H1 (cell line): ENCODE measurements at regions not wholly inside any gene's neighbourhood (a gene's known extent, or its start where the extent isn't known, plus 50 kb on each side); places are given as distances from the start of the nearest gene placed in this dataset.

Experiments used
- CTCF ChIA-PET: fragments of 300-600 bp; sonication (Branson Sonifier 250); formaldehyde crosslinking; loops from one replicate; lab custom pipeline; 2021; ENCODE audit not compliant: partially characterized antibody; lab: Charles Lee
- POLR2A ChIA-PET: fragments of 300-600 bp; sonication (Branson Sonifier 250); formaldehyde crosslinking; loops from one replicate; lab custom pipeline; 2021; ENCODE audit warnings: inconsistent platforms; ENCODE audit not compliant: partially characterized antibody; lab: Charles Lee
- DNase-seq, 2 experiments: peaks; one replicate each; pipeline versions ENCODE4 v3.0.0 to v3.0.0-alpha.2; 2010 to 2022; ENCODE audit warnings: low spot score in 2 of 2, low read depth in 1 of 2, mixed read lengths in 1 of 2
- FAIRE-seq: peaks from 2 replicates; lab custom pipeline; 2011; peaks lifted over from hg19 to GRCh38; lab: Jason Lieb, UNC
- H2AFZ ChIP-seq: 2 replicates; pipeline ENCODE4 v1.8.1; 2012; ENCODE audit warnings: low read length, inconsistent platforms
- H2AK5ac ChIP-seq: 2 replicates; pipeline ENCODE4 v1.6.1; 2013; ENCODE audit warnings: low read depth, low read length
- H2BK120ac ChIP-seq: replicated peaks from 2 replicates; pipeline ENCODE3; 2013; ENCODE audit warnings: low read depth, low read length, inconsistent platforms
- H2BK12ac ChIP-seq: 2 replicates; pipeline ENCODE4 v1.6.1; 2013; ENCODE audit warnings: low read depth, low read length
- H2BK15ac ChIP-seq: 2 replicates; pipeline ENCODE4 v1.6.1; 2013; ENCODE audit warnings: low read length
- H2BK20ac ChIP-seq: 2 replicates; pipeline ENCODE4 v1.6.1; 2013; ENCODE audit warnings: low read length
- H2BK5ac ChIP-seq: 2 replicates; pipeline ENCODE4 v1.6.1; 2013; ENCODE audit warnings: low read depth, low read length
- H3K14ac ChIP-seq: 2 replicates; pipeline ENCODE4 v1.6.1; 2013; ENCODE audit warnings: inconsistent platforms; ENCODE audit not compliant: insufficient read length
- H3K18ac ChIP-seq: 2 replicates; pipeline ENCODE4 v1.6.1; 2013; ENCODE audit warnings: low read length; ENCODE audit errors: extremely low read depth
- H3K23ac ChIP-seq: 2 replicates; pipeline ENCODE4 v1.6.1; 2013; ENCODE audit warnings: inconsistent platforms; ENCODE audit not compliant: insufficient read length
- H3K23me2 ChIP-seq: 2 replicates; pipeline ENCODE4 v1.6.1; 2013; ENCODE audit warnings: low read depth, low read length
- H3K27ac ChIP-seq: 2 replicates; pipeline ENCODE4 v1.6.1; 2011; ENCODE audit warnings: low read depth, low read length, inconsistent platforms
- H3K27me3 ChIP-seq, 4 experiments: replicated peaks in 1 of 4; 1 replicate in 1 of 4; 2 replicates in 3 of 4; pipeline versions ENCODE4 v1.6.1 to v1.8.1; 2011 to 2013; ENCODE audit warnings: low read length in 3 of 4, mild to moderate bottlenecking in 3 of 4, inconsistent platforms in 2 of 4, mixed read lengths in 2 of 4, moderate library complexity in 1 of 4; ENCODE audit not compliant: control insufficient read depth in 3 of 4, insufficient read depth in 3 of 4; ENCODE audit errors: extremely low read depth in 1 of 4
- H3K36me3 ChIP-seq, 4 experiments: 2 replicates each; pipeline versions ENCODE4 v1.6.1 to v1.8.1; 2011 to 2013; ENCODE audit warnings: mild to moderate bottlenecking in 4 of 4, low read length in 3 of 4, moderate library complexity in 2 of 4, control low read depth in 1 of 4, inconsistent platforms in 1 of 4; ENCODE audit not compliant: insufficient read depth in 4 of 4, control insufficient read depth in 2 of 4
- H3K4ac ChIP-seq: replicated peaks from 2 replicates; pipeline ENCODE3; 2013; ENCODE audit warnings: low read length, low read depth, mixed read lengths, inconsistent platforms; ENCODE audit not compliant: insufficient read length
- H3K4me1 ChIP-seq, 4 experiments: replicated peaks in 1 of 4; 1 replicate in 1 of 4; 2 replicates in 3 of 4; pipeline versions ENCODE4 v1.6.1 to v1.8.1; 2011 to 2013; ENCODE audit warnings: low read length in 3 of 4, inconsistent platforms in 2 of 4, mixed read lengths in 1 of 4; ENCODE audit not compliant: insufficient read depth in 4 of 4, control insufficient read depth in 3 of 4
- H3K4me2 ChIP-seq, 2 experiments: 2 replicates each; pipeline versions ENCODE4 v1.6.1 to v1.8.1; 2011 to 2013; ENCODE audit warnings: low read depth in 2 of 2, low read length in 2 of 2, control low read depth in 1 of 2, inconsistent platforms in 1 of 2, mild to moderate bottlenecking in 1 of 2; ENCODE audit not compliant: insufficient read depth in 1 of 2
- H3K4me3 ChIP-seq, 4 experiments: fragments of 200-600, 300-600 bp in 1 of 4; sonication (generic), shearing (Covaris generic), sonication (Bioruptor Twin) in 1 of 4; 2 replicates each; pipeline versions ENCODE4 v1.5.1 to v1.8.1; 2011 to 2016; ENCODE audit warnings: low read length in 4 of 4, low read depth in 3 of 4, control low read depth in 2 of 4, inconsistent platforms in 2 of 4, mild to moderate bottlenecking in 2 of 4, mixed read lengths in 1 of 4, moderate library complexity in 1 of 4; ENCODE audit not compliant: insufficient read depth in 2 of 4; ENCODE audit errors: extremely low read depth in 1 of 4
- H3K56ac ChIP-seq: replicated peaks from 2 replicates; pipeline ENCODE3; 2013; ENCODE audit warnings: low read depth, mild to moderate bottlenecking, mixed read lengths, low read length, inconsistent platforms; ENCODE audit not compliant: insufficient read length
- H3K79me1 ChIP-seq: 2 replicates; pipeline ENCODE4 v1.6.1; 2013; ENCODE audit warnings: low read depth, low read length, control low read depth
- H3K79me2 ChIP-seq, 2 experiments: 2 replicates each; pipeline versions ENCODE4 v1.6.1 to v1.8.1; 2012 to 2013; ENCODE audit warnings: low read length in 2 of 2, mild to moderate bottlenecking in 2 of 2, inconsistent platforms in 1 of 2; ENCODE audit not compliant: insufficient read depth in 2 of 2, control insufficient read depth in 1 of 2
- H3K9ac ChIP-seq, 4 experiments: replicated peaks in 1 of 4; 1 replicate in 1 of 4; 2 replicates in 3 of 4; pipeline versions ENCODE4 v1.6.1 to v1.8.1; 2011 to 2013; ENCODE audit warnings: low read depth in 3 of 4, low read length in 3 of 4, control low read depth in 2 of 4, mild to moderate bottlenecking in 2 of 4, moderate library complexity in 2 of 4, inconsistent platforms in 1 of 4; ENCODE audit errors: extremely low read depth in 1 of 4
- H3K9me3 ChIP-seq, 2 experiments: 2 replicates each; pipeline versions ENCODE4 v1.6.1 to v1.8.1; 2012 to 2013; ENCODE audit warnings: mild to moderate bottlenecking in 2 of 2, moderate library complexity in 2 of 2, control low read depth in 1 of 2, inconsistent platforms in 1 of 2, low read depth in 1 of 2, low read length in 1 of 2, mixed read lengths in 1 of 2; ENCODE audit not compliant: insufficient read depth in 2 of 2
- H4K20me1 ChIP-seq, 2 experiments: replicated peaks in 1 of 2; 2 replicates each; pipeline versions ENCODE3 to v1.8.1; 2011 to 2013; ENCODE audit warnings: inconsistent platforms in 2 of 2, low read length in 2 of 2, mild to moderate bottlenecking in 1 of 2; ENCODE audit not compliant: insufficient read depth in 2 of 2, control insufficient read depth in 1 of 2
- H4K5ac ChIP-seq: 2 replicates; pipeline ENCODE4 v1.6.1; 2013; ENCODE audit warnings: low read length, low read depth, mixed read lengths, inconsistent platforms; ENCODE audit not compliant: insufficient read length
- H4K8ac ChIP-seq: 2 replicates; pipeline ENCODE4 v1.8.0; 2013; ENCODE audit warnings: mild to moderate bottlenecking, moderate library complexity, low read length, inconsistent platforms; ENCODE audit not compliant: insufficient read depth; ENCODE audit errors: extremely low read depth
- H4K91ac ChIP-seq: replicated peaks from 2 replicates; pipeline ENCODE3; 2013; ENCODE audit warnings: low read length, mixed read lengths, inconsistent platforms; ENCODE audit not compliant: insufficient read length
- BRCA1 ChIP-seq: IDR thresholded peaks from 2 replicates; pipeline ENCODE4 v1.6.1; 2012; ENCODE audit warnings: low read depth, low read length, improper control_type of control experiment
- KDM1A ChIP-seq: fragments of 200-600, 300-600 bp; sonication (generic); IDR thresholded peaks from 2 replicates; pipeline ENCODE4 v1.7.1; 2016; ENCODE audit warnings: mild to moderate bottlenecking, low read length, borderline replicate concordance
- PHF8 ChIP-seq: fragments of 200-600 bp; sonication (generic); conservative IDR thresholded peaks from 2 replicates; pipeline ENCODE4 v1.7.1; 2012; ENCODE audit warnings: low read depth, mild to moderate bottlenecking, inconsistent platforms, low read length, moderate library complexity
- SP4 ChIP-seq: IDR thresholded peaks from 2 replicates; pipeline ENCODE4 v1.6.1; 2012; ENCODE audit warnings: low read length, inconsistent platforms
- YY1 ChIP-seq: IDR thresholded peaks from 2 replicates; pipeline ENCODE4 v1.6.1; 2011; ENCODE audit warnings: low read depth, mild to moderate bottlenecking, low read length
- ZNF274 ChIP-seq: IDR thresholded peaks from 2 replicates; pipeline ENCODE4 v1.7.0; 2012; ENCODE audit warnings: low read length, borderline replicate concordance; ENCODE audit errors: extremely low read depth
- WGBS, 2 experiments: shearing (Covaris generic) in 1 of 2; methylation state at CpG; one replicate each; pipeline versions ENCODE4 v1.1.6 to v1.1.7; 2013 to 2015; ENCODE audit warnings: low lambda C conversion rate in 2 of 2, mixed read lengths in 2 of 2, inconsistent platforms in 1 of 2, low coverage in 1 of 2, missing lambda C conversion rate in 1 of 2; ENCODE audit not compliant: insufficient replicate concordance in 2 of 2, insufficient coverage in 1 of 2, insufficient read length in 1 of 2; ENCODE audit errors: extremely low coverage in 1 of 2, missing lambda C conversion rate in 1 of 2; 5-methylcytosine and 5-hydroxymethylcytosine counted together

- H2AFZ ChIP-seq = no peak overlapping the region
- no peak overlapping the region for H4K91ac ChIP-seq
- CTCF ChIA-PET = interaction anchor here (0.7 kb wide), 1 partner anchor 330 kb away, joined by 4 read pairs; no protein-coding TSS in a partner anchor
- no peak for FAIRE-seq
- H3K23ac ChIP-seq = no peak overlapping the region
- no peak overlapping the region for H2BK120ac ChIP-seq
- no peak overlapping the region for H3K9ac ChIP-seq
- H3K4me1 ChIP-seq = peaks cover 3 to 14% (median 6%) of the 10 kb centered on the region in 4 experiments
- H3K56ac ChIP-seq = no peak overlapping the region
- no peak overlapping the region for H3K27ac ChIP-seq
- TF ChIP-seq YY1 = no peak
- no peak for TF ChIP-seq PHF8
- TF ChIP-seq SP4 = no peak
- no peak for TF ChIP-seq KDM1A
- no peak for TF ChIP-seq BRCA1
- no peak for TF ChIP-seq ZNF274
- no peaks in the 10 kb centered on the region for H3K36me3 ChIP-seq
- no peak overlapping the region for H2BK12ac ChIP-seq
- H4K8ac ChIP-seq = no peak overlapping the region
- no peak for DNase-seq
- H3K14ac ChIP-seq = no peak overlapping the region
- H3K4ac ChIP-seq = no peak overlapping the region
- no peaks in the 10 kb centered on the region for H4K20me1 ChIP-seq
- H3K18ac ChIP-seq = no peak overlapping the region
- 83% methylated on average over 4 of the region's 4 CpGs; no CpG with 5 or more reads in 1 of the 2 experiments for WGBS, 2 experiments
- H3K23me2 ChIP-seq = no peaks in the 10 kb centered on the region; the same call in 1 of the 2 replicates
- no peak overlapping the region for H3K4me2 ChIP-seq
- no peak overlapping the region for H2BK5ac ChIP-seq
- H3K4me3 ChIP-seq = no peak overlapping the region
- H2BK20ac ChIP-seq = no peak overlapping the region
- H3K9me3 ChIP-seq = no peaks in the 10 kb centered on the region
- no peak overlapping the region for H2AK5ac ChIP-seq
- no peak overlapping the region for H4K5ac ChIP-seq
- POLR2A ChIA-PET = no interaction called here
- no peaks in the 10 kb centered on the region for H3K79me1 ChIP-seq
- peaks cover 0 to 4% (median 1%) of the 10 kb centered on the region in 4 experiments; a peak in 3 of 7 replicates for H3K27me3 ChIP-seq
- no peak overlapping the region for H2BK15ac ChIP-seq
- H3K79me2 ChIP-seq = no peaks in the 10 kb centered on the region
These were observed 66.1 kb upstream of the RNF24 start for GRCh38 chr20:4081421-4081820.
